ENCODE measurements at regions not wholly inside any gene's neighbourhood (a gene's known extent, or its start where the extent isn't known, plus 50 kb on each side); places are given as distances from the start of the nearest gene placed in this dataset.

GRCh38 chr3:151635905-151636304, 97.8 kb upstream of the AADACL2 start:
- Histone ChIP-seq H3K27ac (ENCODE audit: low read depth, low read length) (no peak overlapping the region), H3K4me2 (ENCODE audit: insufficient read depth, low read length) (no peak overlapping the region), H3K4me1 (ENCODE audit: insufficient read depth, low read length) (no peaks in the 10 kb centered on the region), H3K4me3 (ENCODE audit: insufficient read depth, low read length) (no peak overlapping the region), H3K36me3 (ENCODE audit: insufficient read depth, low read length) (no peaks in the 10 kb centered on the region), H3K79me2 (ENCODE audit: insufficient read depth, low read length) (no peaks in the 10 kb centered on the region), H4K20me1 (ENCODE audit: insufficient read depth, low read length) (no peaks in the 10 kb centered on the region), H3K9me3 (ENCODE audit: low read depth, low read length) (no peaks in the 10 kb centered on the region), H3K27me3 (ENCODE audit: insufficient read depth, low read length) (no peaks in the 10 kb centered on the region), H2AFZ (ENCODE audit: low read length) (no peak overlapping the region)
- no peak for DNase-seq (ENCODE audit: insufficient read length, low spot score, missing footprints)
- TF ChIP-seq CTCF (IDR thresholded peaks at IDR 0.05; ENCODE audit: extremely low read depth, low read depth, low read length) = no peak

- no peak for DNase-seq (ENCODE audit: insufficient read length, low spot score, missing footprints)
- Histone ChIP-seq H3K9me3 (ENCODE audit: low read depth, low read length) (no peaks in the 10 kb centered on the region), H3K4me2 (ENCODE audit: insufficient read depth, low read length) (no peak overlapping the region), H3K36me3 (ENCODE audit: insufficient read depth, low read length) (no peaks in the 10 kb centered on the region), H3K4me3 (ENCODE audit: insufficient read depth, low read length) (no peak overlapping the region), H3K79me2 (ENCODE audit: insufficient read depth, low read length) (no peaks in the 10 kb centered on the region), H2AFZ (ENCODE audit: low read length) (no peak overlapping the region), H3K27me3 (ENCODE audit: insufficient read depth, low read length) (no peaks in the 10 kb centered on the region), H3K4me1 (ENCODE audit: insufficient read depth, low read length) (no peaks in the 10 kb centered on the region), H3K27ac (ENCODE audit: low read depth, low read length) (no peak overlapping the region), H4K20me1 (ENCODE audit: insufficient read depth, low read length) (no peaks in the 10 kb centered on the region)
- TF ChIP-seq CTCF (IDR thresholded peaks at IDR 0.05; ENCODE audit: extremely low read depth, low read depth, low read length) = no peak
Measured at GRCh38 chr3:151631946-151632345, 101.8 kb upstream of the AADACL2 start.

- H3K4me2 ChIP-seq (ENCODE audit: insufficient read depth, low read length) = no peak overlapping the region
- DNase-seq (ENCODE audit: insufficient read length, low spot score, missing footprints) = no peak
- no peaks in the 10 kb centered on the region for H3K36me3 ChIP-seq (ENCODE audit: insufficient read depth, low read length)
Measured at GRCh38 chr3:151630938-151631441, 102.7 kb upstream of the AADACL2 start.

GRCh38 chr3:151630035-151630434, 103.7 kb upstream of the AADACL2 start:
- Histone ChIP-seq H3K36me3 (ENCODE audit: insufficient read depth, low read length) (no peaks in the 10 kb centered on the region), H4K20me1 (ENCODE audit: insufficient read depth, low read length) (no peaks in the 10 kb centered on the region), H3K4me1 (ENCODE audit: insufficient read depth, low read length) (no peaks in the 10 kb centered on the region), H2AFZ (ENCODE audit: low read length) (no peak overlapping the region), H3K4me2 (ENCODE audit: insufficient read depth, low read length) (no peak overlapping the region), H3K27ac (ENCODE audit: low read depth, low read length) (no peak overlapping the region), H3K27me3 (ENCODE audit: insufficient read depth, low read length) (no peaks in the 10 kb centered on the region), H3K79me2 (ENCODE audit: insufficient read depth, low read length) (no peaks in the 10 kb centered on the region), H3K9me3 (ENCODE audit: low read depth, low read length) (no peaks in the 10 kb centered on the region), H3K4me3 (ENCODE audit: insufficient read depth, low read length) (no peak overlapping the region)
- no peak for TF ChIP-seq CTCF (IDR thresholded peaks at IDR 0.05; ENCODE audit: extremely low read depth, low read depth, low read length)
- no peak for DNase-seq (ENCODE audit: insufficient read length, low spot score, missing footprints)

More at GRCh38 chr3:151630938-151631441, 102.7 kb upstream of the AADACL2 start:
- no peaks in the 10 kb centered on the region for H3K9me3 ChIP-seq (ENCODE audit: low read depth, low read length)
- H3K4me3 ChIP-seq (ENCODE audit: insufficient read depth, low read length) = no peak overlapping the region
- H4K20me1 ChIP-seq (ENCODE audit: insufficient read depth, low read length) = no peaks in the 10 kb centered on the region
- no peaks in the 10 kb centered on the region for H3K4me1 ChIP-seq (ENCODE audit: insufficient read depth, low read length)
- no peaks in the 10 kb centered on the region for H3K27me3 ChIP-seq (ENCODE audit: insufficient read depth, low read length)
- no peak overlapping the region for H3K27ac ChIP-seq (ENCODE audit: low read depth, low read length)
- TF ChIP-seq CTCF (IDR thresholded peaks at IDR 0.05; ENCODE audit: extremely low read depth, low read depth, low read length) = no peak
- no peaks in the 10 kb centered on the region for H3K79me2 ChIP-seq (ENCODE audit: insufficient read depth, low read length)
- no peak overlapping the region for H2AFZ ChIP-seq (ENCODE audit: low read length)

Measured in osteoblast (primary cell).